BLaER1 (cell line): ENCODE measurements at regions not wholly inside any gene's neighbourhood (a gene's known extent, or its start where the extent isn't known, plus 50 kb on each side); places are given as distances from the start of the nearest gene placed in this dataset.

Experiments used
- H3K27ac ChIP-seq: shearing (Covaris generic); formaldehyde crosslinking; 2 replicates; pipeline ENCODE4 v1.8.1; 2022
- H3K27me3 ChIP-seq: shearing (Covaris generic); formaldehyde crosslinking; 2 replicates; pipeline ENCODE4 v1.8.1; 2022
- H3K36me3 ChIP-seq: shearing (Covaris generic); formaldehyde crosslinking; 2 replicates; pipeline ENCODE4 v1.8.1; 2022
- H3K4me1 ChIP-seq: shearing (Covaris generic); formaldehyde crosslinking; 2 replicates; pipeline ENCODE4 v1.8.1; 2022
- H3K4me2 ChIP-seq: shearing (Covaris generic); formaldehyde crosslinking; 2 replicates; pipeline ENCODE4 v1.8.1; 2022
- H3K4me3 ChIP-seq: shearing (Covaris generic); formaldehyde crosslinking; 2 replicates; pipeline ENCODE4 v1.8.1; 2022
- H3K9ac ChIP-seq: shearing (Covaris generic); formaldehyde crosslinking; 2 replicates; pipeline ENCODE4 v1.8.1; 2022
- H3K9me3 ChIP-seq: shearing (Covaris generic); formaldehyde crosslinking; 2 replicates; pipeline ENCODE4 v1.8.1; 2022
- H4K20me1 ChIP-seq: shearing (Covaris generic); formaldehyde crosslinking; 2 replicates; pipeline ENCODE4 v1.8.1; 2022
- Cebpa-rat ChIP-seq: shearing (Covaris generic); IDR thresholded peaks from 2 replicates; pipeline ENCODE4 v1.8.1; 2022

GRCh38 chr3:42013691-42014457 lies 52.0 kb upstream of the ULK4 start:
- TF ChIP-seq Cebpa-rat = no peak
- Histone ChIP-seq H3K4me1 (peaks cover 51% of the 10 kb centered on the region), H3K27ac (peak overlapping the region; percentile 99)

GRCh38 chr3:42012935-42013690 lies 51.2 kb upstream of the ULK4 start:
- TF ChIP-seq Cebpa-rat = no peak
- Histone ChIP-seq H3K4me1 (peaks cover 48% of the 10 kb centered on the region), H4K20me1 (peaks cover 34% of the 10 kb centered on the region), H3K27me3 (no peaks in the 10 kb centered on the region), H3K4me3 (peak overlapping the region; percentile 99), H3K27ac (peak overlapping the region; percentile 99), H3K9ac (peak overlapping the region; percentile 96), H3K4me2 (peak overlapping the region; percentile 91), H3K36me3 (no peaks in the 10 kb centered on the region), H3K9me3 (no peaks in the 10 kb centered on the region)

More at GRCh38 chr3:42013691-42014457, 52.0 kb upstream of the ULK4 start:
- H3K4me2 ChIP-seq = peak overlapping the region; percentile 91
- H3K27me3 ChIP-seq = no peaks in the 10 kb centered on the region
- peak overlapping the region; percentile 99 for H3K4me3 ChIP-seq
- no peaks in the 10 kb centered on the region for H3K9me3 ChIP-seq
- H3K36me3 ChIP-seq = no peaks in the 10 kb centered on the region
- H3K9ac ChIP-seq = peak overlapping the region; percentile 96
- peaks cover 41% of the 10 kb centered on the region for H4K20me1 ChIP-seq

GRCh38 chr3:42012383-42012934 lies 50.6 kb upstream of the ULK4 start:
- H3K9ac ChIP-seq = peak overlapping the region; percentile 96
- no peaks in the 10 kb centered on the region for H3K27me3 ChIP-seq
- peak overlapping the region; percentile 99 for H3K4me3 ChIP-seq
- no peaks in the 10 kb centered on the region for H3K9me3 ChIP-seq
- H3K36me3 ChIP-seq = no peaks in the 10 kb centered on the region
- H3K4me2 ChIP-seq = peak overlapping the region; percentile 91
- no peak for TF ChIP-seq Cebpa-rat
- H4K20me1 ChIP-seq = peaks cover 27% of the 10 kb centered on the region
- peaks cover 46% of the 10 kb centered on the region for H3K4me1 ChIP-seq
- H3K27ac ChIP-seq = peak overlapping the region; percentile 99; the same call in 1 of the 2 replicates
